ENCODE measurements at regions not wholly inside any gene's neighbourhood (a gene's known extent, or its start where the extent isn't known, plus 50 kb on each side); places are given as distances from the start of the nearest gene placed in this dataset.
"Not testable (repeated sequence)": the region's sequence is repeated elsewhere in the genome, so short reads cannot be mapped to it uniquely, and the experiment has no call there.

DNA sequence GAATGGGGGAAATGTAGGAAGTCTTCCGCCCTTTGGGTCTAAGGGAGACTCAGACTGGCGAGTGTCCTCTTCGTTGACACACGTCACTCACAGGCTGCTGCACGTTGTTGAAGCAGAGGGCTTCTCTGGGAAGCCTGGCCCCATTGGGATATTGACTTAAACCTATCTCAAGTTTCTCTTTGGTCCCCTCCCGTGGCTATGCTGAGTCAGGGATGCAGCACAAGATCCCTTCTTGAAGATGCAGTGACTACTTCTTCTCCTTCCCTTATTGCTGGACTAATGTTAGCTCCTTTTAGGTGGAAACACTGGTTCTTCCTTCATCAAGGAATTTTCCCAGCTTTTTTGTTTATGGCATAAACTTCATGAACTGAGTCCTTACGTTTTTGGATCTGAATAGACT, 89.8 kb upstream of the CCDC71L start:
- DNase-seq = no peak

DNA sequence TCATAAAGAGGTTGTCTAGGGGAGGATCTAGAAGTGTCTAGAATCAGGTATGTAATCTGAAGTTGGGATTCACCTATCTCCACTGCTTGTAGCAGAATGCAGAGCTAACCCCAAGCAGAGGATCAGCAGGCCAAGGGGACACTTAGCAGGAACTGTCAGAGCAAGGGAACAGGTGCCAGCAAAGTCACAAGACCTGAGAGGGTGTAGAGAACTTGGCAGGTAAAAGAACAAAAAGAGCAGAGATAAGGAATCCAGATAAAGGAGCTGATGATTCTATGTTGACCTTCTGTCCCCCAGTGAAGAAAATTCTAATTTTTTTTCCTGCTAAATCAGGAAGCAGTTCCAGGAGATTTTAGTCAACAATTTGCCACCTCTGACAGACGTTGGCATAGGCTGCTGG, 91.4 kb upstream of the CCDC71L start:
- no peak for DNase-seq

DNA sequence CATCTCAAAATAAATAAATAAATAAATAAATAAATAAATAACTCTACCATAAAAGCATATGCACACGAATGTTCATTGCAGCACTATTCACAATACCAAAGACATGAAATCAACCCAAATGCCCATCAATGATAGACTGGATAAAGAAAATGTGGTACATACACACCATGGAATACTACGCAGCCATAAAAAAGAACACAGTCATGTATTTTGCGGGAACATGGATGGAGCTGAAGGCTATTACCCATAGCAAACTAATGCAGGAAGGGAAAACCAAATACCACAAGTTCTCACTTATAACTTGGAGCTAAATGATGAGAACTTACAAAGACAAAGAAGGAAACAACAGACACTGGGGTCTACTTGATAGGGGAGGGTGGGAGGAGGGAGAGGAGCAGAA, 94.1 kb upstream of the CCDC71L start:
- DNase-seq = not testable (repeated sequence)

DNA sequence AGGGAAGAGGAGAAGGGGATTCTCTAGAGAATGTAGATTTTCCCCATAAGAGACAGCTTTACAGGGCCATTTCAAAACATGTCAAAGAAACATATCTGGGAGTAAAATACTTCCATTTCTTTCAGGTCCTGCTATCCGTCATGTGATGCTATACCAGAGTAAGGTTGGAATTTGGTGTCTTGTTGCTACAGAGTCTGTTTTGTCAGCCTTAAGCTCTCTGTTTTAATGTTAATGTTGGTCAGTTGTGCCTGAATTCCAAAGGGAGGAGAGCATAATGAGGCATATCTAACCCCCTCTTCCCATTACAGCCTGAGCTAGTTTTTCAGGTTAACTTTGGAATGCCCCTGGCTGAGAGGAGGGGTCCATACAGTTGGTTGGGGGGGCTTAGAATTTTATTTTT, 94.7 kb upstream of the CCDC71L start:
- no peak for DNase-seq

DNA sequence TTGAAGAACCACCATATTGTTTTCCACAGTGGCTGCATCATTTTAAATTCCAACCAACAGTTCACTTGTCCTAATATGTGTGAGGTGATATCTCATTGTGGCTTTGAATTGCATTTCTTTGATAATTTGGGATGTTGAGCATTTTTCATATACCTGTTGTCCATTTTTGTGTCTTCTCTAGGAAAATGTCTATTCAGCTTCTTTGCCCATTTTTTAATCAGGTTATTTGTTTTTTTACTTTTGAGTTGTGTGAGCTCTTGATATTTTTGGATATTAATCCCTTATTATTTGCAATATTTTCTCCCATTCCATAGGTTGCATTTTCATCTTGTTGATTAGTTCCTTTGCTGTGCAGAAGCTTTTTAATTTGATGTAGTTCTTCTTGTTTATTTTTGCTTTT, 95.1 kb upstream of the CCDC71L start:
- no peak for DNase-seq

DNA sequence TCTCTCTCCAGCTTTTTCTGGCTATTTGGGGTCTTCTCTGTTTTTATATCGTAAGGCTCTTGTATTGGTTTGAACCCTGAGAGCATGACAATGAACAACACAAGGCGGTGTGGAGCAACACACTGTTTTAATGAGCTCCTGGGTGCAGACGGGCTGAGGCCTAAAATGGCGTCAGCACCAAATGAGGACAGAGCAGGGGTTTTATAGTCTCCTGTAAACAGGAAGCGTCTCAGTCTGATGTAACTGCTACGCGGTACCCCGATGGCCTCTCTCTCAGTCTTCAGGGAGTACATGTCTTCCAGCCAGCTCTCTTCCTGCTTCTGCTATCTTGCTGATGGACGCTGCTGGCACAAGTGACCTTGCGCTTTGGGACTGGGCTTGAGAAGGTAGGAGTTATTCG, 95.9 kb upstream of the CCDC71L start:
- no peak for DNase-seq

DNA sequence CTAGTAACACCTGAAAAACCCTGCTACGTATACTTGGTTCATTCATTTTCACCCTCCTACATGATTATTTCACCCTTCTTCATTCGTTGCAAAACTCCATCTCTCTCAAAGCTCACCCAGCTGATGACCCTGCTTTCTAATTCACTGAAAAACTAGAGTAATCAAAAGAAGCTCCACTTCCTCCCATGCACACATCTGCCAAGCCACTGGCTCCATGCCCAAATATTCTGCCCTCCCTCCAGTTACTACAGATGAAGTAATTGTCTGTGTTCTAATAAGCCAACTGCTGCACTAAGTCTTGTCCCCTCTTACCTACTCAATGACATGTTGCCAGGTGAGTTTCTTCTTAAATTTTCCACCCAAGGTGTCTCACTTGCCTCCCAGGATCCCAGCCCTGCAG, 96.9 kb upstream of the CCDC71L start:
- no peak for DNase-seq

DNA sequence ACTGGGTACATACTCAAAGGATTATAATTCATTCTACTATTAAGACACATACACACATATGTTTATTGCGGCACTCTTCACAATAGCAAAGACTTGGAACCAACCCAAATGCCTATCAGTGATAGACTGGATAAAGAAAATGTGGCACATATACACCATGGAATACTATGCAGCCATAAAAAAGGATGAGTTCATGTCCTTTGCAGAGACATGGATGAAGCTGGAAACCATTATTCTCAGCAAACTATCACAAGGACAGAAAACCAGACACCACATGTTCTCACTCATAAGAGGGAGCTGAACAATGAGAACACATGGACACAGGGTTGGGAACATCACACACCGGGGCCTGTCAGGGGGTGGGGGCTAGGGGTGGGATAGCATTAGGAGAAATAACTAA, 101.9 kb upstream of the CCDC71L start:
- DNase-seq = not testable (repeated sequence)

DNA sequence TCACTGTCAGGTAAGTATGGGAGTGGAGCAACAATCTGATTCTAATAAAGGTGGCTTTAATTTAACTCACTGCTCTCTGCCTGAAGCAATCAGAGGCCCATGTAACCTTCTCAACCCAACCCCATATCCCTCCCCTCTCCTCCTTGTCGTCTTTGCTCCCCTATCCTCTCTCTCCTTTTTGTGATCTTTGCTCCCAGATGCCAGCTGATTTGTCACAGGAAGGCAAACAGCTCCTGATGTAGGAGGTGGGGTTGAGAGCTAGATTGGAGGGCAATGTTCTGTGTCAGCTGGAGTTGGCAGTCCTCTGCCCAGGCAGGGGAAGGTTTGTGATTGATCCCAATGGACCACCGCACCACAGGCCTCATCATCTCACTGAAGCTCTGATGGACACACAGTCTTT, 101.4 kb upstream of the PIK3CG start:
- DNase-seq = no peak

DNA sequence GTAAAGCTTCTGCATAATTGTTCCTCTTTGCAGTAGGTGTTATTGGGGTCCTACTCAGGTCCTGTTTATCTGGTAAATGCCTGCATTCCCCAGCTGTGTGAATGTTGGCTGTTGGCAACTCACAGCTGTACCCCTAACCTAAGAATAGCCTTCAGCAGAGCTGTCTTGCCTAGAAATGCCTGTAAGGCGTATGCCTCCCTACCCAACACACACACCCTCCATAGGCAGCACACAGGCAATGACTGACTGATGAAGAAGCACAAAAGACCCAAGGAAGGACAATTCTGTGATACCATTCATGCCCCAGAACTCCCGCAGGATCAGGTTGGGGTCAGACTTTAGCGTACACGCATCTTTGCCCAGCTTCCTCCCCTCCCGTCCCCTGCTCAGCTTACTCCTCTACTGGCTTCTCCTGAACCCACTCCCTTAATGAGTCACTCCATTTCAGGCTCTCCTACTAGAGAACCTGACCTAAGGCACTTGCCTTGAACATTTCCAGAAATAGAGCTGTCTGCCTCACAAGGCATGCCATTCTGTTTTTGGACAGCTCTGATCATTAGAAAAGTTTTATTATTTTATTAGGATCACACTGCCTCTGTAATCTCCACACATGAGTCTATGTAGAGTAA, 99.2 kb upstream of the PIK3CG start:
- no peak for DNase-seq

DNA sequence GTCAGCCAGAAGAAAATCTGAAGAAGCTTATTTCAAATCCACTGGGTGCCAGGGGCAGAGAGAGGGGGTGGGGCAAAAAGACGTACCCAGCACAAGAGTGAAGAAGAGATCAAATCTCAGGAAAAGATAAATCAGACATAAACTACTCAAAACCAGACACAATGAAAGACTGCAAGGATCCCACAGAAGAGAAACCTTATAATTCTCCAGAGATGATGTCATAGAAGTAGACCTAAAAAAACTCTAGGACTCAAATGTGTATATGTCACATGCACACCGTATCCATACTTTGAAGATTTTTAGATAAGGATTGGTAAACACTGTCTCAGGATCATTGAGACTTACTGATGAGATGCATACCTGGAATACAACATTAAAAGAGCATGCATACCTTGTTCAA, 98.5 kb upstream of the PIK3CG start:
- no peak for DNase-seq

DNA sequence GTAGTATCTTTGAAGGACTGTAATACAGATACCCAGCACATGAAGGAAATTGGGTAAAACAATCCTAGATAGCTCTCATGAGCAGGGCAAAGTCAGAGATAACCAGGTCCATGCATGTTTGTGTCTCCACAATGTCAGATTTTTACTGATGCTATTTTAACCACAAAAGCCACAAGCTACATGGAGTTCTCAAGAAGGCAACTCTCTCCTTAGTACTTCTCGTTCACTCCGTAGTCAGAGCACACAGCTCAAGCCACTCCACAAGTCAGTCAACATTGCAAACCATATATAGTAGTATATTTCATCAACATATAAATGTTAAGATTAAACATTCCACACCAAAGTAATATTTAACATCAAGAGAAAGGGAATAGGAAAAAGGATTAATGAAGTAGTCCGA, 98.0 kb upstream of the PIK3CG start:
- no peak for DNase-seq

DNA sequence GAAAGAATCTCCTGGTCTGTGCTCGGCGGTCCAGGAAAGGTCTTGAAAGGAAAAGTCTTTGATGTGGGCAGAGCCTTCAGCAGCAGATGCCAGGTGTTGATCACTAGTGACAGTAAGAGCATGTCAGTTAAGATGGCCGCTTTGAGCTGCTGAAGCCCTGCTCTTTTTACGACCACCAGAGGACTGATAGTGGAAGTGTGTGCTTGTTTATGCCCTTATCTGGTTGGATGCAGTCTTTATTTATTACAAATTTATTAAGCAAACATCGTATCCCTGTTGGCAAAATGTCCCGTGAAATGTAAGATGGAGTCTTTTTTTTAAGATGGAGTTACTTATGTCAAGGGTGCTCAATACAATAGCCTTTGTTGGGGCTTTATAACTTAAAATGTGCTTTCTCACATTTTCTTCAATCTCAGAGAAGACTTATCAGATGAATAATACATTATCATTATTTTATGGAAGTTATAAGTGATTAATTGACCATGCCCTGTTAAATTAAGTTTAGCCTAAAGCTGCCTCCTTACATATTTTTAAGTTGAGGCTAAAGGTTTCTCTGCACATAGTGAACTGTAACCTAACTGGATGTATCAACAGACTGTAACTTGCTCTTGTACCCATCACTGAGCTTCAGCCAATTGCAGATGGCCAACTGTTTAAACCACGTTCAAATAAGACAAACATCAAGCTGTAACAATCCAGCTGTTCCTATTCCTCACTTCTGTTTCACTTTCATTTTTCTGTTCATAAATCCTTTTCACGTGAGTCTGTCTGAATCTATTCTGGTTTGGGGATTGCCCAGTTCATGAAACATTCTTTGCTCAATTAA, 97.4 kb upstream of the PIK3CG start:
- DNase-seq = no peak

DNA sequence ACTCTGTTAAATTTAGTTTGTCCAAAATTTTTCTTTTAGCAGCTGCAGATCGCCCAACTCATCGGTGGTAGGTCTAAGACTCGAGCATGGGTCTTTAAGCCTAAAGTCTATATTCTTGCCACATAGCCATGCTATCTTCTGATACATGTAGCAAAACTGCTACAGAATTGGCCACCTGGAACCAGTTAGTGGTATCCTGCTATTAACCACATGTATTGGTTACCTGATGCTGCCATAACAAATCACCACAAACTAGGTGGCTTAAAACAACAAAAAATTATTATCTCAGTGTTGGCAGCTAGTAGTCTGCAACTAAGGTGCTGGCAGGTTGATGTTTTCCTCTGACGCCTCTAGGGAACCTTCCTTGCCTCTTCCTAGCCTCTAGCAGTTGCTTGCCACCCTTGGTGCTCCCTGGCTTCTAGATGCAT, 96.7 kb upstream of the PIK3CG start:
- DNase-seq = no peak

DNA sequence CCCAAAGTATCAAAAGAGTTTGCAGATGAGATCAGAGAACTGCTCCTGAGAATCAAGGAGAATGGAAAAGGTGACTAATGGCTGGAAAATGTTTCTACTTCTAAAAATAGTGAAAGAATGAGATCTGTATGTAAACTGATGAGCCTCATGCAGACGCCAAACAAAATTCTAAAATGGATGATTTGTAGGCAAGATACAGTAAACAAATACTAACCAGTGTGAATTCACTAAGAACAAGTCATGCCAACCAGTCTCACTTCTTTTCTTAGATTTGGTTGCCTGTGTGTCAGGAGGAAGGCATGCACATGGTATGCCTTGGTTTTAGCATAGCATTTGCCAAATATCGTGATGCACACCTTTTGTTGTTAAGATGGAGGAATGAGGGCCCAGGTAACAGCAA, 94.9 kb upstream of the PIK3CG start:
- no peak for DNase-seq

DNA sequence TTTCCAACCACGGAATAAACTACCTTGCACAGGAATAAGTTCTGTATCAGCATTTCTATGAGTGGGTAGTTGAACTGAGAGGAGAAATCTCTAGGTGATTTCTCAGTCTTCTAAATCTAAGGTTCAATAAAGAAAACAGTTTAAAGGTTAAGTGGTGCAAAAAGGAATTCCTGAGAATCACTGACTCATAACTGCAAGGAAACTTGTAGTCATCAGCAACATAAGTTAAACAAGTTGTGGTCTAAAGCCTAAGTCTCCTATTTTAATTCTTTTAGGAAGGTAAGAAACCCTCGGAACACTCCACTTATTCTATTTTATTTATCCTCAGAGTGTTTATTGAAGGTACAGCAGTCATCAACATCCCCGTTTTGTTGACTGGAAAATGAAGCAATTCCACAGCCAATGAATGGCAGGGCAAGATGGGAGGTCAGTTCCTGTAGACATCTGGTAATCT, 92.4 kb upstream of the PIK3CG start:
- DNase-seq = no peak

DNA sequence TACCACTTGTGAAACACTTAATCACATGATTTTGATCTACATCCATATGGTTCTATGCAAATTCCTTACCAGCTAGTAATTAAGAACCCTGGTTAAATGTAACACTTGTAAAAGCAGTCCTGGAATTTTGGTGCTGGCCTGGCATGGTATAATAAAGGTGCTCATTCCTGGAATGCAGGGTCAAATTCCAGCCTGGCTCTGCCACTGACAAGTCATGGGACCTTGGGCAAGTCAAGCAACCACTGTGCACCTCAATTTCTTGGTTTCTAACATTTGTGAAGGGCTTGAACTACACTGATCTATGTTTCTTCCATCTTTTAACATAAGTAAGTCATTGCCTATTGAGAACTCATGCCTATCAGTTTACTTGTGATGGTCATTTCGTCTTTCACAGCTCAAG, 91.9 kb upstream of the PIK3CG start:
- DNase-seq = no peak

DNA sequence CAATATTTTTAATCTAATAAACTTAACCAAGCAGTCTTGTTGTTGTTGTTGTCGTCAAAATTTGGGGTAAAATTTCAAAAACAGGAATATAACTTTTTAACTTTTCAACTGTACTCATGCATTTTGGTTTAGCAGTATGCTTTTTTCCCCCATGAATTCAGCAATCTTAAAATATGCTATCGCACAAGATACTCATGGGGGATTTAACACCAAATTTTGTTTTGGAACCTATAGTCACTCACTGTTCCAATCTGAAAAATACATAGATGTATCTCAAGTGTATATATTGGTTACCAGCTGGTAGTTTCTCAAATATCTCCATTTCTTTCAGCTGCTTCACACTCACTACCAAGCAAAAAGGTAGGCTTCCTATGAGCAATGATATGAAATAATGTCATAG, 91.4 kb upstream of the PIK3CG start:
- no peak for DNase-seq

DNA sequence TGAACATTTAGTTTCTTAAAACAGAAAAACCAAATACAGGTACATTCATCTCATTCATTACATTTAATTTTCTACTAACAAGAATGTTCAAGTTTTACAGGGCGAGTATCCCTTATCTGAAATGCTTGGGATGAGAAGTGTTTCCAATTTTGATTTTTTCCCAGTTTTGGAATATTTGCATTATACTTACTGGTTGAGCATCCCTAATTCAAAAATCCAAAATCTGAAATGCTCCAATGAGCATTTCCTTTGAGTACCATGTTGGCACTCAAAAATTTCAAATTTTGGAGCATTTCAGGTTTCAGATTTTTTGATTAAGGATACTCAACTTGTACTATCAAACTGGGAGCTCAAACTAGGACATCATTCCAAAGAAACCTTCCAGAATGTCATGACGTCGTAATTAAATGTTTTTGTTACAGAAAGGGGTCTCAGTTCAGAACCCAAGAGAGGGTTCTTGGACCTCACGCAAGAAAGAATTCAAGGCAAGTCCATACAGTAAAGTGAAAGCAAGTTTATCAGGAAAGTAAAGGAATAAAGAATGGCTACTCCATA, 90.8 kb upstream of the PIK3CG start:
- no peak for DNase-seq

DNA sequence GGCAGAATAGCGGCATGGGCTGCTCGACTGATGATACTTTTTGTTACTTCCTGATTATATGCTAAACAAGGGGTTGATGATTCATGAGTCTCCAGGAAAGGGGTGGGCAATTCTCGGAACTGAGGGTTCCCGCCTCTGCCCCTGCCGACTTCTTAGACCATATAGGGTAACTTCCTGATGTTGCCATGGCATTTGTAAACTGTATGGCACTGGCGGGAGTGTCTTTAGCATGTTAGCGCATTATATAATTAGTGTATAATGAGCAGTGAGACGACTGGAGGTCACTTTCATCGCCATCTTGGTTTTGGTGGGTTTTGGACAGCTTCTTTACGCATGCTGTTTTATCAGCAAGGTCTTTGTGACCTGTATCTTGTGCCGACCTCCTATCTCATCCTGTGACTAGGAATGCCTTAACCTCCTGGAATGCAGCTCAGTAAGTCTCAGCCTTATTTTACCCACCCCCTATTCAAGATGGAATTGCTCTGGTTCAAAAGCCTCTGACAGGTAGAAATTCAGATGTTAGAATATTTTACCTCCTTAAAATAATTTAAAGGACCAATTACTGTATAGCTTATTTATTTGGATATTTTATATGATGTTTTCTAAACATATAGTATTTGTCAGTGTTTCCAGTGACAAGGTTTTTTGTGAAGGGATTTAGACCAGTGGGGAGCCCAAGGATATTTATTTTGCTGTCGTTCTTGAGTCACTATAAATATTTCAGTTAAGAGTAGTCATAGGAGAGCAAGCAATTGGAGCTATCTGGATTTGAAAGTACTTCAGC, 90.1 kb upstream of the PIK3CG start:
- no peak for DNase-seq

DNA sequence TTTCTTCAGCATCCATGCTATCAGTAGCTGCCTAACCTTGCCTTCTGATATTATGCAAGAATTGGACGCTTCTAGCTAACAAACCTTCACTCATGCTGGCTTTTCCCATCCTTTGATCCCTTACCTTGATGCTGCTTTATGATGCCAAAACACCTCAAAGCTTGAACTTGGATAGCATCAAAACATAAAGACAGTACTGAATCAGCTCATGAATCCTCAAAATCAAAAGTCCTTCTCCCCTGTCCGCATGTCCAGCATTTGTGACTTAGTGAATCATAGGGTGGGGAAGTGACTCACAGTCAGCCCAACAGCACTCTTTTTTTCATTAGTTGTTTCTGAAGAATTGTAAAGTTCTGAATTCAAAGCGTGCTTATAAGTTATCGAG, 89.5 kb upstream of the PIK3CG start:
- DNase-seq = no peak

DNA sequence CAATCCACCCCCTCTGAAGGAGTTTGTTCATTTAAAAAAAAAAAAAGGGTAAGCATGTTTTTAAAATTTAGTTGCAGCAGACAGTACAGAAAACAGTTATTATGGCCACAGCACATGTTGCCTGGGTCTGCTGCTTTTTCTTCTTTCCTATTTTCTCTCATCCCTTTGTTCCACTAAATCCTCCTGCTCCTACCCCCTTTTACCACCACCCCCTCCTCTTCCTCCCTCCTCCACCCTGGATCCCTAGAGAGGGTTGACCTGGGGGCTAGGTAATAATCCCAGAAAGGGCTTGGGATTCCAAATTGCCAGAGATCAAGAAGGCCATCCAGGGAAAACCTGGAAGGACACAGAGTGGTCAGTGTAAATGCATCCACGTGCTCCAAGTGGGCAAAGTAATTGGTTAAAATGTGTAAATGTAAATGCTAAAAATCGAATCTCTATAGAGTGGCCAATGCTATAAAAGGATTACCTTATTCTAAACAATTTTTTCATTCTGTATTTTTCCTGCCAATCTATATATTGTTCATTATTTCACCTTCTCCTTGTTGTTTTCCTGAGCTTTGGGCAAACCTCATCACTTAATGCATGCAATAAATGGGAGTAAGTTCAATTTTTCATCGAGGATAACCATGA, 89.0 kb upstream of the PIK3CG start:
- no peak for DNase-seq

Data from NCI-H187 (cell line).